ENCODE measurements at regions not wholly inside any gene's neighbourhood (a gene's known extent, or its start where the extent isn't known, plus 50 kb on each side); places are given as distances from the start of the nearest gene placed in this dataset.

DNA sequence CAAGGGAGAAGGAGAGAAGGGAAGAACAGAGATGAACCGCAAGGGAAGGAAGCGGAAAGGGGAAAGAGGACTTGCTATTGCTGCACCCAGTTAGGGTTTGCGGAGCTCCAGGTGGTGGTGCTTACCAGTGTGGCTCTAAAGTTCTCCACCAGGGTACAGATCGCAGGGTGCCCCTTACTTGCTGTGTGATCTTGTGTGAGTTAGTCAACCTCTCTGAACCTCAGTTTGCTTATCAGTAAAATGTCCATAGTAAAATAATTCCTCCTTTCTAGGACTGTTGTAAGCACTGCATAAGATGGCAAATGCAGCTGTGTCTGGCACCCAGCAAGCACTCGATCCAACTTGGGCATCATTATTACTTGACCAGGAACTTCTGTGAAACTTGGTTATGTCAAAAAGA, 230.7 kb upstream of the CDH5 start:
- TF ChIP-seq, protein P1, sequence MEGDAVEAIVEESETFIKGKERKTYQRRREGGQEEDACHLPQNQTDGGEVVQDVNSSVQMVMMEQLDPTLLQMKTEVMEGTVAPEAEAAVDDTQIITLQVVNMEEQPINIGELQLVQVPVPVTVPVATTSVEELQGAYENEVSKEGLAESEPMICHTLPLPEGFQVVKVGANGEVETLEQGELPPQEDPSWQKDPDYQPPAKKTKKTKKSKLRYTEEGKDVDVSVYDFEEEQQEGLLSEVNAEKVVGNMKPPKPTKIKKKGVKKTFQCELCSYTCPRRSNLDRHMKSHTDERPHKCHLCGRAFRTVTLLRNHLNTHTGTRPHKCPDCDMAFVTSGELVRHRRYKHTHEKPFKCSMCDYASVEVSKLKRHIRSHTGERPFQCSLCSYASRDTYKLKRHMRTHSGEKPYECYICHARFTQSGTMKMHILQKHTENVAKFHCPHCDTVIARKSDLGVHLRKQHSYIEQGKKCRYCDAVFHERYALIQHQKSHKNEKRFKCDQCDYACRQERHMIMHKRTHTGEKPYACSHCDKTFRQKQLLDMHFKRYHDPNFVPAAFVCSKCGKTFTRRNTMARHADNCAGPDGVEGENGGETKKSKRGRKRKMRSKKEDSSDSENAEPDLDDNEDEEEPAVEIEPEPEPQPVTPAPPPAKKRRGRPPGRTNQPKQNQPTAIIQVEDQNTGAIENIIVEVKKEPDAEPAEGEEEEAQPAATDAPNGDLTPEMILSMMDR (IDR thresholded peaks at IDR 0.05) = no peak
- TF ChIP-seq POLR2AphosphoS5 (IDR thresholded peaks at IDR 0.05; ENCODE audit: insufficient read depth in 1 of 2, low read depth in 1 of 2) = no peak
